HCT116 (cell line): ENCODE measurements at regions not wholly inside any gene's neighbourhood (a gene's known extent, or its start where the extent isn't known, plus 50 kb on each side); places are given as distances from the start of the nearest gene placed in this dataset.

ENCODE experiments used
- ATAC-seq: fragments of 200-7000 bp; cut with Tn5 transposase; 2 replicates; pipeline ENCODE4 v1.9.1; 2020; ENCODE audit warnings: mild to moderate bottlenecking, moderate library complexity
- BruUV-seq: library from RNA; stranded (reverse); fragments of 400-500 nt; replicated peaks from 2 replicates; lab custom pipeline; 2021; lab: Mats Ljungman, UMichigan
- CTCF ChIA-PET: fragments of 300-600 bp; sonication (Branson Sonifier 250); formaldehyde crosslinking; loops from one replicate; lab custom pipeline; 2021; ENCODE audit warnings: antibody characterized with exemption; lab: Charles Lee
- POLR2A ChIA-PET: fragments of 300-600, 350-600 bp; sonication (Branson Sonifier 250); formaldehyde crosslinking; loops from one replicate; lab custom pipeline; 2021; ENCODE audit warnings: antibody characterized with exemption; lab: Charles Lee
- RAD21 ChIA-PET, 2 experiments: fragments of 300-600 bp; sonication (Branson Sonifier 250); formaldehyde crosslinking; loops; one replicate each; lab custom pipeline; 2023; ENCODE audit warnings: low total read pairs in 2 of 2; ENCODE audit not compliant: uncharacterized antibody in 2 of 2, unreplicated experiment in 2 of 2, low non-redundant PET in 1 of 2; lab: Charles Lee
- DNase-seq: peaks from one replicate; pipeline ENCODE4 v3.0.0-alpha.2; 2010; ENCODE audit warnings: low read depth, low spot score
- H2AFZ ChIP-seq: fragments of 200-600 bp; shearing (Covaris generic), sonication (generic); 2 replicates; pipeline ENCODE4 v1.6.1; 2017; ENCODE audit warnings: low read depth, mixed run types, mixed read lengths, antibody characterized with exemption, low read length; ENCODE audit not compliant: poor library complexity, severe bottlenecking
- H3K27ac ChIP-seq: 2 replicates; pipeline ENCODE4 v1.5.1; 2012; ENCODE audit warnings: low read depth, low read length
- H3K27me3 ChIP-seq: fragments of 200-600 bp; sonication (generic); 2 replicates; pipeline ENCODE4 v1.6.1; 2016; ENCODE audit warnings: mixed run types, low read length, mixed read lengths; ENCODE audit not compliant: insufficient read depth
- H3K36me3 ChIP-seq, 2 experiments: fragments of 200-500 bp in 1 of 2; fragments of 200-600 bp in 1 of 2; sonication (Bioruptor generic) in 1 of 2; sonication (generic) in 1 of 2; 2 replicates each; pipeline versions ENCODE4 v1.5.1 to v1.6.1; 2014 to 2016; ENCODE audit warnings: low read length in 2 of 2, inconsistent platforms in 1 of 2, mixed read lengths in 1 of 2, mixed run types in 1 of 2; ENCODE audit not compliant: insufficient read depth in 2 of 2, control insufficient read depth in 1 of 2
- H3K4me1 ChIP-seq, 2 experiments: fragments of 200-600 bp in 1 of 2; sonication (generic) in 1 of 2; 2 replicates each; pipeline versions ENCODE4 v1.5.1 to v1.6.1; 2012 to 2017; ENCODE audit warnings: low read length in 2 of 2, inconsistent platforms in 1 of 2, mild to moderate bottlenecking in 1 of 2, mixed read lengths in 1 of 2, mixed run types in 1 of 2, moderate library complexity in 1 of 2; ENCODE audit not compliant: insufficient read depth in 2 of 2, control insufficient read depth in 1 of 2
- H3K4me2 ChIP-seq: fragments of 200-600 bp; sonication (generic); 2 replicates; pipeline ENCODE4 v1.6.1; 2017; ENCODE audit warnings: mixed run types, low read length, mixed read lengths
- H3K4me3 ChIP-seq, 2 experiments: fragments of 200-600 bp in 1 of 2; sonication (generic) in 1 of 2; replicated peaks in 1 of 2; 2 replicates each; pipeline ENCODE4 v1.5.1; 2011 to 2016; ENCODE audit warnings: low read length in 2 of 2, control low read depth in 1 of 2, low read depth in 1 of 2, mild to moderate bottlenecking in 1 of 2, mixed read lengths in 1 of 2, mixed run types in 1 of 2
- H3K79me2 ChIP-seq: fragments of 200-600 bp; sonication (generic); 2 replicates; pipeline ENCODE4 v1.6.1; 2017; ENCODE audit warnings: mild to moderate bottlenecking, mixed run types, low read length, moderate library complexity, mixed read lengths; ENCODE audit not compliant: insufficient read depth
- H3K9ac ChIP-seq: fragments of 200-600 bp; sonication (generic); 2 replicates; pipeline ENCODE4 v1.6.1; 2016; ENCODE audit warnings: low read length, mixed read lengths
- H3K9me2 ChIP-seq: fragments of 200-600 bp; sonication (generic), shearing (Covaris generic); 2 replicates; pipeline ENCODE4 v1.6.1; 2017; ENCODE audit warnings: mixed run types, mild to moderate bottlenecking, moderate library complexity; ENCODE audit not compliant: insufficient read depth
- H3K9me3 ChIP-seq, 2 experiments: fragments of 200-500 bp in 1 of 2; fragments of 200-600 bp in 1 of 2; sonication (Bioruptor generic) in 1 of 2; sonication (generic) in 1 of 2; 2 replicates each; pipeline ENCODE4 v1.6.1; 2014 to 2017; ENCODE audit warnings: low read length in 2 of 2, mixed read lengths in 2 of 2, inconsistent platforms in 1 of 2, low read depth in 1 of 2, mild to moderate bottlenecking in 1 of 2, mixed run types in 1 of 2, moderate library complexity in 1 of 2; ENCODE audit not compliant: control insufficient read depth in 1 of 2, insufficient read depth in 1 of 2
- H4K20me1 ChIP-seq: fragments of 200-600 bp; sonication (generic), shearing (Covaris generic); 2 replicates; pipeline ENCODE4 v1.6.1; 2017; ENCODE audit warnings: mixed run types, mild to moderate bottlenecking, moderate library complexity; ENCODE audit not compliant: insufficient read depth
- ATF3 ChIP-seq: IDR thresholded peaks from 2 replicates; pipeline ENCODE4 v1.6.1; 2012
- CBX3 ChIP-seq: IDR thresholded peaks from 2 replicates; pipeline ENCODE4 v1.6.1; 2012; ENCODE audit warnings: low read depth
- CEBPB ChIP-seq: IDR thresholded peaks from 2 replicates; pipeline ENCODE4 v1.6.1; 2012; ENCODE audit warnings: low read depth
- CTCF ChIP-seq, 3 experiments: fragments of 200-600 bp in 1 of 3; sonication (generic) in 1 of 3; IDR thresholded peaks in 2 of 3; conservative IDR thresholded peaks in 1 of 3; 2 replicates each; pipeline ENCODE4 v1.5.1; 2012 to 2017; ENCODE audit warnings: low read depth in 2 of 3, low read length in 2 of 3, antibody characterized with exemption in 1 of 3, borderline replicate concordance in 1 of 3, control low read depth in 1 of 3, mild to moderate bottlenecking in 1 of 3, mixed read lengths in 1 of 3, mixed run types in 1 of 3, moderate library complexity in 1 of 3; ENCODE audit not compliant: insufficient read depth in 1 of 3
- ELF1 ChIP-seq: IDR thresholded peaks from 2 replicates; pipeline ENCODE4 v1.6.1; 2012; ENCODE audit warnings: low read depth, borderline replicate concordance
- EZH2phosphoT487 ChIP-seq: fragments of 200-600 bp; IDR thresholded peaks from 2 replicates; pipeline ENCODE4 v1.6.1; 2018; ENCODE audit warnings: antibody characterized with exemption, borderline replicate concordance
- FOSL1 ChIP-seq: IDR thresholded peaks from 2 replicates; pipeline ENCODE4 v1.6.1; 2012; ENCODE audit warnings: low read depth
- JUND ChIP-seq: IDR thresholded peaks from 2 replicates; pipeline ENCODE4 v1.6.1; 2012
- MAX ChIP-seq: IDR thresholded peaks from 2 replicates; pipeline ENCODE4 v1.6.1; 2012
- POLR2A ChIP-seq: IDR thresholded peaks from 2 replicates; pipeline ENCODE4 v1.7.0; 2011; ENCODE audit warnings: borderline replicate concordance; ENCODE audit not compliant: insufficient read depth, insufficient read length; ENCODE audit errors: extremely low read depth
- RAD21 ChIP-seq: IDR thresholded peaks from 2 replicates; pipeline ENCODE4 v1.6.1; 2012; ENCODE audit warnings: low read depth, mild to moderate bottlenecking
- REST ChIP-seq: IDR thresholded peaks from 2 replicates; pipeline ENCODE4 v1.6.1; 2012; ENCODE audit warnings: low read depth
- SIN3A ChIP-seq: IDR thresholded peaks from 2 replicates; pipeline ENCODE4 v1.6.1; 2012; ENCODE audit warnings: low read depth
- SP1 ChIP-seq: IDR thresholded peaks from 2 replicates; pipeline ENCODE4 v1.6.1; 2012; ENCODE audit warnings: low read depth
- YY1 ChIP-seq: IDR thresholded peaks from 2 replicates; pipeline ENCODE4 v1.6.1; 2011; ENCODE audit warnings: low read length, low read depth, moderate library complexity, mild to moderate bottlenecking; ENCODE audit not compliant: insufficient replicate concordance; ENCODE audit errors: extremely low read depth
- ZBTB33 ChIP-seq: IDR thresholded peaks from 2 replicates; pipeline ENCODE4 v1.6.1; 2011; ENCODE audit warnings: mild to moderate bottlenecking, low read length, moderate library complexity; ENCODE audit not compliant: insufficient replicate concordance; ENCODE audit errors: extremely low read depth
- ZFX ChIP-seq: fragments of 450-650 bp; IDR thresholded peaks from 2 replicates; pipeline ENCODE4 v1.6.1; 2017
- ZNF274 ChIP-seq: fragments of 200-500 bp; sonication (Bioruptor generic); IDR thresholded peaks from 2 replicates; pipeline ENCODE4 v1.6.1; 2014; ENCODE audit warnings: mild to moderate bottlenecking, low read depth, low read length, inconsistent platforms
- intact Hi-C: fragments of 100-400 bp; cut with micrococcal nuclease; formaldehyde crosslinking; loops from 2 replicates; pipeline ENCODE4 v1.10.0; 2022

GRCh38 chr9:86818636-86819035 is 128.7 kb downstream of the GAS1 start:
- Histone ChIP-seq H3K4me3 (no peak overlapping the region), H3K9me3 (no peaks in the 10 kb centered on the region; a peak in 1 of 4 replicates), H3K9ac (no peak overlapping the region), H3K27me3 (peaks cover 43% of the 10 kb centered on the region), H3K4me1 (no peaks in the 10 kb centered on the region), H3K4me2 (no peak overlapping the region), H3K36me3 (no peaks in the 10 kb centered on the region), H3K79me2 (no peaks in the 10 kb centered on the region), H3K27ac (no peak overlapping the region), H2AFZ (no peak overlapping the region), H4K20me1 (no peaks in the 10 kb centered on the region), H3K9me2 (no peaks in the 10 kb centered on the region)
- POLR2A ChIA-PET, result no interaction called here
- intact Hi-C loops, result no loop called here
- TF ChIP-seq ELF1 (no peak), ZNF274 (no peak), CTCF (IDR thresholded peaks at IDR 0.05 in 2 of 3, conservative IDR thresholded peaks at IDR 0.05 in 1 of 3; ENCODE audit: borderline replicate concordance in 1 of 3, insufficient read depth in 1 of 3, low read depth in 2 of 3, low read length in 2 of 3) (no peak), SIN3A (no peak), EZH2phosphoT487 (no peak), POLR2A (no peak), REST (no peak), JUND (no peak), ZBTB33 (no peak), SP1 (no peak), CBX3 (no peak), ATF3 (no peak), FOSL1 (no peak), CEBPB (no peak), YY1 (no peak), MAX (no peak), ZFX (no peak), RAD21 (no peak)
- BruUV-seq, result no TSS peak
- CTCF ChIA-PET, result no interaction called here
- ATAC-seq (no peak), DNase-seq (no peak)
- RAD21 ChIA-PET, result no interaction called here
